ENCODE measurements at regions not wholly inside any gene's neighbourhood (a gene's known extent, or its start where the extent isn't known, plus 50 kb on each side); places are given as distances from the start of the nearest gene placed in this dataset.

DNA sequence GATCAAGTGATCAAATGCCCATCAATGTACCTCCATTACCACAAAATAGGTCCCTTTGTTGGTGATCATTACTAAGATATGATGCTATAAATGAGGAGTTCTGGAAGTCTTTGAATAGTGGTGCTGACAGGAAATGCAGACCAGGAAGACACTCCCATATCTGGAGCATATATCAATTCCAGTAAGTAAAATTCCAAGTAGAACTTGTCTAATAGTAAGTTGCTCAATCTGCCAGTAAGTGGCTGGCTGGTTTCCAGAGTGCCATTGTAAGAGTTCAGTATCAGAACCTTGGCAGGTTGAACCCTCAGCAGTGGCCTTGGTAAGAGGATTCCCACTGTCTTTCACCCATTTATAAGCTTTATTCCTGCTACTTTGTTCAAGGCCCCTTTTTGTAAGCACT is 379.9 kb upstream of the RBMS3 start:
- no peak for DNase-seq (ENCODE audit: low read depth)

DNA sequence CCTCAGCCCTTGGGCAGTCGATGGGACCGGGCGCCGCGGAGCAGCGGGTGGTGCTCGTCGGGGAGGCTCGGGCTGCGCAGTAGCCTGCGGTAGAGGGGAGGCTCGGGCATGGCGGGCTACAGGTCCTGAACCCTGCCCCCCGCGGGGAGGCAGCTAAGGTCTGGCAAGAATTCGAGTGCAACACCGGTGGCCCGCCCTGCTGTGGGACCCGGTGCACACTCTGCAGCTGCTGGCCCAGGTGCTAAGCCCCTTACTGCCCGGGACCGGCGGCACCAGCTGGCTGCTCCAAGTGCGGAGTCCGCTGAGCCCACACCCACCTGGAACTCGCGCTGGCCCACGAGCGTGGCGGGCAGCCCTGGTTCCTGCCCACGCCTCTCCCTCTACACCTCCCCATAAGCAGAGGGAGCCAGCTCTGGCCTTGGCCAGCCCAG is 377.7 kb upstream of the RBMS3 start:
- DNase-seq (ENCODE audit: low read depth): no peak

DNA sequence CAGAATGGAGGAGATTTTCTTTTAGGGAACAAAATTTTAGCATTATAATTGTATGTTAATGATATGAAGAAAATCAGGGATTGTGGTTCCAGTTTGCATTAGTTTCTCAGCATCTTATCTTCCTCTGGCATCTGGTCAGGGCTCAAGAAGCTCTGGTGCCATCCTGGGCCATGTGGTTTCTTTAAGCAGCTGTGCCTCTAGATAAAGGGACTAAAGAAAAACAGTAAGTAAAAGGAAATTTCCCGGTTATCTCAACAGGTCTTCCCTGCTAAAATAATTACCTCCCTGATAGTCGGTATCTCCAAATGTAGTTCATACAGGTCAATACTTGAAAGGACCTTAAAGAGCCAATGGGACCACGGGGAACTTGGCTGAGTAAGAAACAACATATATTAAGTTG is 375.1 kb upstream of the RBMS3 start:
- DNase-seq (ENCODE audit: low read depth): no peak

DNA sequence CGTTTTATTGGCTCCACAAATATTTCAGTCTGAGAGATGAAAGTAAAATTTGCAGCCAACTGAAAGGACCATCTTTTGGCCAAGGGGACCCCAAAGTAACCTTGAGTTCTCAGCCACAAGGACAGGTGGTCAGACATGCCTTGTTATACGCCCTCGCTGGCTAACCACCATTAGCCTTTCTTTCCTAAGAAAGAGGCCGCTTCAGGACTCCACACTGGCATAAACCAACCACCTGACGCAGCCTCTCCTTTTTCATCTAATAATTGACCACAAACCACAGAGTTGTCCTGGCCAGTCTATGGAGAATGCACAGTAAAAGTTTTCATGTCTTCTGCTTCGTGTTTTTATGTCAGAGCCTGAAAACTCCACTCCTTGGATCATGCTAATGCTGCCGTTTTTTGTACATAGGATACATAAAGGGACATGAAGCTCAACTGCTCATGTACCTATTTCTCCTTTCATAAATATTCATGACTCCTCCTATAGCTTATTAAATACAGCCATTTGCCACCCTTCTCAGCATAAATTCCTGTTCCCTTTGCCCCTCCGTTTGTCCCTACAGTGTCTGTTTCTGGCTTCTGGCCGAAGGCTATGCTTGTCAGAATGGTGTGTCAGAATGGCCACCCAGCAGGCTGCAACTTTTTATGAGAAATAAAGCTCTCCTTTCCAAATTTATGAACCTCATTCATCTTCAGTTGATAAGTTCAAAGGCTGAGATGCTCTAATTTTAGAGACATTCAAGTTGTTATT is 374.1 kb upstream of the RBMS3 start:
- no peak for DNase-seq (ENCODE audit: low read depth)

DNA sequence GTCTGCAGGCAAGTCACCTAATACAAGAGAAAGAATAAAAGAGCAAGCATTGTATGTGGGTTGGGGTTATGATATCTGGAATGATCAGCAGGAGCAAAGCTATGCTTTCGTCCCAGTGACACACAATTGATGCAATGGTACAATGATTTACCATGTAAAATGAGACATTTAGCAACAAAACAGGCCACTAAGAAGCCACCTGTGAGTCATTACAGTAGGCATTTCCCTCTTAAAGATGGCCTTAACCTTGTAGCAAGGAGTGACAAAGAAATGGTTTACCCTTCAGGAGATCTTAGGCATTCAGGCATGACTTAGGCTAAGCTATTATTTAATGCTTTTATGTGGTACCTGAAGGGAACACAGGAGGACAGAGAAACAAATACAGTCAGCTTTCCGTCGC is 373.3 kb upstream of the RBMS3 start:
- DNase-seq (ENCODE audit: low read depth): no peak

DNA sequence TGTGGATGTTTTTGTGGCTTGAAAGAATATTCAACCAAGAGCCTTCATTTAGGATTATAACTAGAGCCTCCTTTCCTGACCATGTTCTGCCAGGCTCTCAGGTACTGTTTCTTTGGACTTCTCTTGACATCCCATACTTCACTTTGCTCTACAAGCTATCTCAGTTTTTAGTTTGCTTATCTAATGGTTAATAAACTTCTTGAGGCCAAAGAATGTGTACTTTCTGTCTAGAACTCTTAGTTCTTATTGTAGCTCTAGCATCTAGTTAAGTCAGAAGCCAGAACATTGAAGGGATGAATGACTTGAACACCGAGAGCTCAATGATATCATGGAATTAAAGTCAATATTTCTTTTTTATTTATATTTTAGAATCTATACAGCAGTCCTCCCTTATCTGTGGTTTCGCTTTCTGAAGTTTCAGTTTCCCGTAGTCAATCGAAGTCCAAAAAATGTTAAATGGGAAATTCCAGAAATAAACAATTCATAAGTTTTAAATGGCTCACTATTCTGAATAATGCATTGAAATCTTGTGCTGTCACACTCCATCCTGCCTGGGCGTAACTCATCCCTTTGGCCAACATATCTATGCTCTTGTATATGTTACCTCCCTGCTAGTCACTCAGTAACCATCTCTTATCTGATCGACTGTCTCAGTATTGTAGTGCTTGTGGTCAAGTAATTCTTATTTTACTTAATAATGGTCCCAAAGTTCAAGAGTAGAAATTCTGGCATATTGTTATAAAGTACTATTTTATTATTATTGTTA is 368.6 kb upstream of the RBMS3 start:
- no peak for DNase-seq (ENCODE audit: low read depth)

DNA sequence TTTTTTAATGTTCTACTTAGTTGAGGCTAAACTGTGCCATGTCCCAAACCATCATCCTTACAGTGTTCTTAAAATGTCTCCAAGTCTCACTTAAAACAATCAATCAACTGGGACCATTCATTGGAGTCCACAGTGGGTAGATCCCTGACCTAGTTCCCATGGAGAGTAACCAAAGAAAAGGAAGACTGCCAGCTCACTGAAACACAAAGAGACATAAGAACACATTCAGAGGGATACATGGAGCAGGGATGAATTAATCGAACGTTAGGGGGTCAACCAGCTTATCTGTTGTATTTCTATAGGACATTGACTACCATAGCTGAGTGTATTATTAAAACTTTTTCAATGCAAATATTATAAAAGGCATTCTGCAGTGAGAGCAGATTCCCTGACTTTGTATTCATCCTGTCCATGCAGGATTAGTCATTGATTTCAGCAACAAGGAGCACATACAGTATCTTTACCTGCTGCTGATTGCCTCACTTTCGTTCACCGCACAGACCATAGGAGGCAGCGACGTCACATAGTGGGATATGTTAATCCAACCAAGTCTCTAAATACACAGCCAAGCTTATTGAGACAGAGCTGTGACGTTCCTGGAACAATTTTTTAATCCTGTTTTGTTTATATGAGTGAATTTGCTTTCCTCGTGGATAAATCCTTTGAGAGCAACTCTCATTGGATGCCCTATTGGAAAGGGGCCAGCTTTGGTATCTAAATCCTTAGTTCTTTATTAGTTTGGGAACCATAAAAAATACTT is 364.9 kb upstream of the RBMS3 start:
- no peak for DNase-seq (ENCODE audit: low read depth)

DNA sequence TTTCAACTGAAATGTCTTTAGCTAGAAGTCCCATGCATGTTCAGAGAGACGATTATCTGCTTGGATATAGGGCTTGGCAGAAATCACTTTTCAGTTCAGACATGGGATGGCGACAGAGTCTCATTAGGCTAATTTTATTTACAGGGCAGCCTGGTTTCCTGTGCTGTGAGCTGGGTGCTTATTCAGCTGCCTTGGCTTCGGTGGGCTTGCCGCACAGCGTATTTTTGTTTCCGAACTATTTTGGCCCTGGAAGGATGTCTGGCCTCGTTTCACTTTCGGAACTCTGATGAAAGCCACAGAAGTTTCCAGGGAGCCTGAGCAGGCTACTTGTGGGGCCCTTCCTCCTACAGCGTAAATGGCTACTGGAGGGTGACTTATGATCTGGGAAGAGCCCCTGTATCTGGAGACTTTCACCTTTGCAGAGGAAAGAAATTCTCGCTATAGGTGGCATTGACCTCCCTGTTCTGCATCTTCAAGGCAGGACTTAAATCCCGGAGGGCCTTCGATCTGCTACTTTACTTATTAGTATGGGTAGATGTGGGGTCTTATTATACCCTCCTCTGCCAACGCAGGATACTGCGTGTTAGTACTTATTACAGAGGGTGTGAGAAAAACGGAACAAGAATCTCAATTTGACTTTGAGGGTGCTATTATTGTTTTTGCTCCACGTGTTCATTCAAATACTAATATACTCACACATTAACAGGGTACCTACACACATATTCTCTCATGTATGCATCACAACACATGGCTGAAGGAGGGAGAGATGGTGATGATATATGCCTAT is 364.0 kb upstream of the RBMS3 start:
- no peak for DNase-seq (ENCODE audit: low read depth)

DNA sequence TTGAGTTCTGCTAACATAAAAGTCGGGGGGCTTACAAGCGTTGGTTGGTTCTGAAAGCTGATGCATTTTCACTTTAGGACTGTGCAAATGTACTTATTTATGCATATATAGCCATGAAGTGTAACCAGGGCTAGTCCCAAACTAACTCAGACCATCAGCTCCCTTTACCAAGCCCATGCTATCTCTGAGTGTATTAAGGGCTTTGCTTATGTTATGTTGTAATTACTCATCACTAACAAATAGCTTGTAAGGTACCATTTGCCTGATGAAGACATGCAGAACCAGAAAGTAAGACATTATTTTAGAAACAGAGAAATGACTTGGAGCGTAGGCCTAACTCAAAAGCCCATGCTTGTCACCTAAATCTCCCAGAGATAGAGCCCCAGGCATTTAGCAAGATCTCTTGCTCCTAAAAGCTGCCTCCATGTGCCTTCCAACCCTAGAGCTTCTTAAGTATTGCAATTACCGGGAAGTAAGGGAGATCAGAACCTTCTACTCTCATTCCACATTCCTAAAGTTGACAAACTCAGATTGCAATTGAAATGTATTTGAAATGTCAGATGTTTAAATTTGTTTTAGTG is 362.9 kb upstream of the RBMS3 start:
- no peak for DNase-seq (ENCODE audit: low read depth)

DNA sequence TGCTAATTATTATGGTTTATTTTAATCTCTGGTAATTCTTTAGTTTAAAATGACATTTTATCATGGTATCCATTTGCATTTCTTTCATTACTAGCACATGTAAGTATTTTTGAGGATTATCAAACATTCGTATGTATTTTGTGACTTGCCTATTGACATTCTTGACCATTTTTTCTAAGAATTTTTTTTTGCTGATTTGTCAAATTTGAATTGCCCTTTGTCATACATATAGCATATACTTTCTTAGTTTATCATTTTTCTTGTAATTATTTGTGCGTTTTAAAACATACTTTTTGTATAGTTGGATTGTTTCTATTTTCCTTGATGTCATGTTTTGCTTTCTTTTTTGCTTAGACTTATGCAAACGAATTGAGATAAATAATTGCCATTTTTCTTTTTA is 358.5 kb upstream of the RBMS3 start:
- DNase-seq (ENCODE audit: low read depth): no peak

DNA sequence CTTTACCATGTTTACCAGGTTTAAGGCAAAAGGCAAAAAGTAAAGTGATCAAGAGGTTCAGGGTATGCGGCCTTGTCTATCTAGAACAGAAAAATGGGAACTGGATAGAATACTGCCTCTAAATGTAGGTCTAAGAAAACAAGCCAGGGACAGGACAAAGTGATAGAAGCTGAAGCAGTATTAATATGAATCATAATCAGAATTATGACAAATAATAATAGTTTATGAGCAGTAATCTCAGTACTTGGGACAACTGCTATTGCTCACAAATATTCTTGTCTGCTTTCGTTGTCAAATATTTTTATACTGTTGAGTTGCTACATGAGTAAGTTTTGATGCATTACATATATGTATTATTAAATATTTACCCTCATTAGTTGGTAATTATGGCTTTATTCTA is 356.9 kb upstream of the RBMS3 start:
- no peak for DNase-seq (ENCODE audit: low read depth)

DNA sequence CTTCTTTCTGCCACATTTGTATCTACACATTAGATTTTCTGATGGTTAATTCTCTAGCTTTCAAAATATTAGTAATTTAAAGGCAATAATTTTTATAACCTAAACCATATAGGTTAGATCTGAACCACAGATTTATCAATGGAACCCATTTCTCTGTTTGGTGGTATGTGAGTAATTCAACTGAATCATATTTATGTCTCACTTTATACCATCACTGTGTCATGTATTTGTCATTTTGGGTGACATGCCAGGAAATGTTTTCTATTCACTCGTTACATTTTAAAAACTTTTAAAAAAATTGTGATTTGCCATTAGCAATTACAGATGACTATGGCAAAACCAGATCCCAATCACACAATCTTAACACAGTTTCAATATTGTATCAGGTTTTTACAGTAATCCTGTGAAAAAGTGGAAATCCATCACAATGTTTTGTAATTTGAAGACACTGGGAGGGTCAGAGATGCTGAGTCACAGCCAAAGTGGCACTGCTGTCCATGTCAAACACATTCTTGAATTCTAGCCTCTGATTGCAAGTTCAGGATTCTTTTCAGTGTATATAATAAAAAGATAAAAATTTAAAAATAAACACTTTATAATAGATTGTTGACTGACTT is 356.0 kb upstream of the RBMS3 start:
- DNase-seq (ENCODE audit: low read depth): no peak

DNA sequence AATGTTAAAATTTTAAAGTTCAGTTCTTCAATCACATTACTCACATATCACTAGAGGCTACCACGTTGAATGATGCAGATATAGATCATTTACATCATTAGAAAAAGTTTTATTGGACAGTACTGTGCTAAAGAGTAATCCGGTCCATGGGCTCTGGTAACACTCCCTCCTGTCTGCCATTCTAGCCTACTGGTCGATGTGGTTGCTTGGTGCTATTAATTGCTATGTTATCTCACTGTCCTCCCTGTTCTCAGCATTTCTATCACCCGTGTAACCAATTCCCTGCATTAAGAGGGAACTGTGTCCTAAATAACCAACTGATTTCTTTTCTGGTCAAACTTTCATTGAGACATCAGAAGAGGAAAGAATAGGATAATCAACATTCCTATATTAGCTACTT is 347.5 kb upstream of the RBMS3 start:
- no peak for DNase-seq (ENCODE audit: low read depth)

DNA sequence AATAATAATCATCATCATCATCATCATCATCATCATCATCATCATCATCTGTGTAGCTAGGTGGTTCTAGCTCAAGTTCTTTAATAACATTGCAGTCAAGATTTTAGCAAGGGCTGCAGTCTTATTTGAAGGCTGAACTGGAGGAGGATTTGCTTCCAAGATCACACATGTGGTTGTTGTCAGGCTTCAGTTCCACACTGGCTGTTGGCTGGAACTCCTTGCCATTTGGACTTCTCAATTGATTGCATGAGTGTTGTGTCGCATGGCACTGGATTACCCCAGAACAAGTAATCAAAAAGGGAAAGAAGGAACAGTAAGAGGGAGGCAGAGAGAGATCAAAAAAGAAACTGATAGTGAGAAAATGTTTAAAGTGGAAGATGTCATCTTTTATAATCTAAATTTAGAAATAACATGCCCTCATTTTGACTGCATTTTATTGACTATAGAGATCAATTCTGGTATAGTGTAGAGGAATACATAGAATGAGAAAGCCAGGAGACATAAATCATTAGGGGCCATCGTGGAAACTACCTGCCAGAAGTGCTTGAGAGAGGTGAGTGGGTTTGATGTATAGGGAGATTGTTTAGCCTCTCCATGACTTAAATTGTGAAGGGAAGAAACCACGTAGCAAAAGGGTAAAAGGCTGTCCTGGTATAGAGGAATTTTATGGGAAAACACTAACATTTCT is 346.6 kb upstream of the RBMS3 start:
- DNase-seq (ENCODE audit: low read depth): no peak

DNA sequence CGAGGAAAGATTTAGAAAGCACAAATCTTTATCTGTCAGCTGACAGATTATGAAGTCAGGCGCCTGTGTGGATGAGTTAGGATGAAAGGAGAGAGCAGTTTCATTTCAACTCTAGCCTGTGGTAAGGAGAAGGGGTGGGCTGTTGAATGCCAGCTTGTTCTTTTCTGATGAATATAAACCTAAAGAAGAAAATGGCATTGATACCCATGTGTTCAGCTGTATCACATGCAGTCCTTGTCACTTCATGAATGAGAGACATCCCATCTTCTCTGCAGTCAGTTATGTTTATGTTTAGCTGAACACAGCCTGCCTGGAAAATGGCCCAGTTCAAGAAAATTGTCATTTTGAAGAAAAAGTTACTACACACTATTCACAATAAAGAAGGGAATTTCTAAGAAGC is 345.7 kb upstream of the RBMS3 start:
- no peak for DNase-seq (ENCODE audit: low read depth)

DNA sequence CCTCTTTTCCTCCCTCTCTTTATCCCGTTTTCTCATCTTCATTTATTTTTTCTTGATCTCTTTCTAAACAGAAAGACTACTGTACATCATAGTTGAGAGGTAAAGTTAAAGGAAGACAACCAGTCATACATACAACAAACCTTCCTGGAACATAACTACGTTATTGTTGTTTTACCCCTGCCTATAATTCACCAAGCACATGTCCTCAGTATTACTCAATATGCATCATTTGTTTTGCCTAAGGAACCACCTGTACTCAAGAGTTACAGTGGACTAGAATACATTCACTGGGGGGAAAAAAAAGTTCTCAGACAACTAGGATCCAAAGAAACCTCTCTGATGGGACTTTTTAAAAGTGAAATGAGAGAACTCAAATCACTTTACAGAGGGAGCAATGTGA is 344.7 kb upstream of the RBMS3 start:
- DNase-seq (ENCODE audit: low read depth): no peak

DNA sequence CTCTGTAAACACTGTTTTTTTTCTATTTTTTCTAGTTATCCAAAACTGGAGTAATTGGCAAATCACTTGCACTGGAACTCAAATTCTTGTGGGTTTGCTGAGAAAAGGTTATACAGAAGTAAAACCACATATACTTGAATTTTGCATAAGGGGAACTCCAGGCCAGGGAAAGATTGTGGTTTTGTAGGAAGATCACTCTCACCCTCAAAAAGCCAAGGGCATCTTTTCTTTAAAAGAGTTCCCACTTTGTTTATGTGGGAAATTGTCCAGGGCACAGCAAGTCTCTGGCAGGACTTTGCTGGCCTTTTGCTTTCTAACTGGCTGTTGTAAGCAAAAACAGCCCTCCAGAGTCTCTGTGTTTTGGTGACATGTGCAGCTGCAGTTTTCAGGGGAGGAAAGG is 340.3 kb upstream of the RBMS3 start:
- no peak for DNase-seq (ENCODE audit: low read depth)

DNA sequence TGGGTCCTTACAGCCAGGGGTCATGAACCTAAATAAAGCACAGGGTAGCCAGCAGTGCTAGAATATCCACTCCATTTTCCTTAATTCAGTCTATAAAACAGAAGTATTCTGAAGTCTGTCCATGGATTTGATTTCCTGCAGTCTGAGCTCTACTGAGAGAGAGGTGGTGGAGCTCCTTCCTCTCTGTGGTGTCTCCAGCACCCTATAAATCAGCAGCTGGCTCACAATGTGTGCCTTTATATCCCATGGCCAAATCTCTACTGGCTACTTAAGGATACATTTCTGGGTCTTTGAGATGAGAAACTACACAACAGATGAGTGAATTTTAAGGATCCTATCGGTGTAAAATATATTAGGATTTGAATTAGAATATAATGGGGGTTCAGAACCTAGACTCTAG is 339.9 kb upstream of the RBMS3 start:
- no peak for DNase-seq (ENCODE audit: low read depth)

DNA sequence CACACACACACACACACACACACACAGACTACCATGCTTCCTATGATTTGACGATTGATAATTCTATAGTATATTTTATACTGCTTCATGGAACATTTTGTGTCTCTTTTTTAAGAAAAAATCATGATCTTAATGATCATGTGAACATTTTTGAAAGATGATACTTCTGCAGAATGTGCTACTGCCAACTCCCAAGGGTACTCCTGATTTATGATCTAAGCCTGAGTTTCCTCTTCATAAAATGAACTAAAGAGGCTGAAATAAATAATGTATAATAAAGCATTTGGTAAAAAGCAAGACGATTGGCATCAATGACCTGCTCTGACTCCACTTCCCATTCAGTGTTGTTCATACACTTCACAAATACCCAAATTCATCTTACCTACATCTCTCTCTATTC is 333.8 kb upstream of the RBMS3 start:
- DNase-seq (ENCODE audit: low read depth): no peak

DNA sequence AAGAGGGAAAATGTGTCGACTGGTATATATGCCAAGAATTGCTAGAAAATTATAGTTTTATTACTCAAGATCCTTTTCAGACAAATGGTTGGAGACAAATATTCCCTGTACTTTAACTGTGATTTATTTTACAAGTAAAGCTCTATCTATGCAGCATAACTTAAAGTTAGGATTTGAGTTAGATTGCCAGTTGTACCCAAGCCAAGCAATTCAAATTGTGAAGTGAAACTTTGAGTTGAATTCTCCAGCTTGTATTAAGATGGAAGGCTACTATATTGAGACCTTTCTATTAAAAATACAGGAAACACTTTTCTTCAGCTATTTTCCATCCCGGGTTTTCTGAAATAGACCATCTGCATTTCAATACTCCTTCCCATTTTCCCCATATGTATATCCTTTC is 333.1 kb upstream of the RBMS3 start:
- DNase-seq (ENCODE audit: low read depth): no peak

DNA sequence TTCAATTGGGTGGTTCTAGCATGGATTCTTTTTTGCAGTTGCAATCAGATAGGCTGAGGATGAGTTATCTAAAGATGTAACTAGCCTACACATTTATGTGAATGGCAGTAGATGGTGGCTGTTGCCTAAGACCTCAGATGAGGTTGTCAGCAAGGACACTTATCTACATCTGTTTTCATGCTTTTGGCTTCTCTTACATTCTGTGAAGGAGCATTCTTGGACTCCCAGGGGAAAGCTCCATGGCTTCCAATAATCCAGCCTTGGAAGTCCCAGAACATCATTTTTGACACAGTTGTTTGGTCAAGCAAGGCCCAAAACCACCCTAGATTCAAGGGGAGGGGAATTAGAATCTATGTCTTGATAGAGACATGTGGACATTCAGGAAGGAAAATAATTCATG is 332.2 kb upstream of the RBMS3 start:
- no peak for DNase-seq (ENCODE audit: low read depth)
